Testis (tissue), 2 donors: ENCODE measurements at regions not wholly inside any gene's neighbourhood (a gene's known extent, or its start where the extent isn't known, plus 50 kb on each side); places are given as distances from the start of the nearest gene placed in this dataset.

Experiments
- POLR2A ChIP-seq: fragments of 450-650 bp; IDR thresholded peaks from one replicate; pipeline ENCODE4 v1.6.1; 2017; ENCODE audit warnings: antibody characterized with exemption, mild to moderate bottlenecking, moderate library complexity
- TF ChIP-seq, protein P1 (sequence below), 3 experiments: fragments of 450-650 bp in 2 of 3; fragments of 200-600 bp in 1 of 3; sonication (generic) in 1 of 3; IDR thresholded peaks; one replicate each; pipeline ENCODE4 v1.5.1; 2016 to 2019; ENCODE audit warnings: antibody characterized with exemption in 3 of 3, mild to moderate bottlenecking in 2 of 3, moderate library complexity in 1 of 3

DNA sequence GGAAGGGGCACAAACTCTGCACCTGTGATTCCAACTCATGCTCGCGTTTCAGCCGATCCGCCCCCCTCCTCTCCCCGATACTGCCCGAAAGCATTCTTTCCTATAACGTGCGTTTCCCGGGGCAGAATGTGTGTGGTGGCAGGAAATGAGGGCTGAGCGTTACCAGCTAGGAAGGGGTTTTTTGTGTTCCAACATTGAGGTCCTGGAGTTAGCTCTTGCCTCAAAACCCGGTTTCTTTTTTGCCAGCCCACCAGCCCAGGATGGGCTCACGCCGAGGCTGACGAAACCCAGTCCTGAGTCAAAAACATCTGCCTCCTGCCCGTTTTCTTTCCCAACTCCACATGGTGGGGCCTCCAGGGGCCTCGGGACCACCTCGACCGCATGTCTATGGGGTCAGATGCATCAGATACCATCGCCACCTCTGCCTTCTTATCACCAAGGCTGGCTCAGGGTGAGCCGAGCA, 113.7 kb upstream of the COPS8 start:
- no peak for TF ChIP-seq POLR2A
- TF ChIP-seq, protein P1, sequence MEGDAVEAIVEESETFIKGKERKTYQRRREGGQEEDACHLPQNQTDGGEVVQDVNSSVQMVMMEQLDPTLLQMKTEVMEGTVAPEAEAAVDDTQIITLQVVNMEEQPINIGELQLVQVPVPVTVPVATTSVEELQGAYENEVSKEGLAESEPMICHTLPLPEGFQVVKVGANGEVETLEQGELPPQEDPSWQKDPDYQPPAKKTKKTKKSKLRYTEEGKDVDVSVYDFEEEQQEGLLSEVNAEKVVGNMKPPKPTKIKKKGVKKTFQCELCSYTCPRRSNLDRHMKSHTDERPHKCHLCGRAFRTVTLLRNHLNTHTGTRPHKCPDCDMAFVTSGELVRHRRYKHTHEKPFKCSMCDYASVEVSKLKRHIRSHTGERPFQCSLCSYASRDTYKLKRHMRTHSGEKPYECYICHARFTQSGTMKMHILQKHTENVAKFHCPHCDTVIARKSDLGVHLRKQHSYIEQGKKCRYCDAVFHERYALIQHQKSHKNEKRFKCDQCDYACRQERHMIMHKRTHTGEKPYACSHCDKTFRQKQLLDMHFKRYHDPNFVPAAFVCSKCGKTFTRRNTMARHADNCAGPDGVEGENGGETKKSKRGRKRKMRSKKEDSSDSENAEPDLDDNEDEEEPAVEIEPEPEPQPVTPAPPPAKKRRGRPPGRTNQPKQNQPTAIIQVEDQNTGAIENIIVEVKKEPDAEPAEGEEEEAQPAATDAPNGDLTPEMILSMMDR (IDR thresholded peaks at IDR 0.05) = no peak
